ENCODE measurements at regions not wholly inside any gene's neighbourhood (a gene's known extent, or its start where the extent isn't known, plus 50 kb on each side); places are given as distances from the start of the nearest gene placed in this dataset.
"Not testable (repeated sequence)": the region's sequence is repeated elsewhere in the genome, so short reads cannot be mapped to it uniquely, and the experiment has no call there.

DNA sequence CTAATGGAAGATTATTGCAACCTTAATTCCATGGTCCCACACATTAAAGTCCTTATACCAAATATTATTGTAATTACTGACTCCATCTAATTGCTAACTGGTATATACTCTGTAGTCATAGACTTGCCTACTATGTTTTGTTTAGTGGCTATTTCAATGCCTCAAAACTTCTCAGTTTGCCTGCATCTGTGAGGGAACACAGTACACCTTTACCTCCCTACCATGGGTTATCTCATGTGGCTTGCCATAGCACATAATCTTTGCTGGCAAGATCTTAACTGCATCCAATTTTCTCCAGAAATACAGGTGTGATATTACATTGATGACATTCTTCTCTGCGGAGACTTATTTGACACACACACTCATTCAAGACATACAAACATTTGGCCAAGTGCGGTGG is 107.1 kb upstream of the ZNF184 start:
- intact Hi-C loops (cut with DNase I): no loop called here
- ATAC-seq: no peak
- no peak for DNase-seq (ENCODE audit: low spot score)

DNA sequence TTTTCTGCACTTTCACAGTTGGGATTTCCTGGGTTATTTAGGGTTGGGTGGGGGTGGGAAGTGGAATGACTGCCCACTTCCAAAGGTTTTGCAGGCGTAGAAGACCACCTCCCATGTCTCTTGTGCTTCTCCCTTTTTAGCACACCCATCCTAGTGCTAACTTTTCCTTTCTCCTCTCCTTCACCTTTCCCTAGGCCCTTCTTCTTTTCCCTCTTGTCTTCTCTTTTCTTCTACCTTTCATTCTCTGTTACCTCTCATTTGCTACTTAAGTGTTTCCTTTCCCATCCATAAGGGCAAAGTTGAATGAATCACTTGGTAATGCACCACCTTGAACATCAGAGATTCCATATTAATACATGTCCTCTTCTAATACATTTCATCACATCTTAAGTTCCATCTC is 105.0 kb upstream of the ZNF184 start:
- DNase-seq (ENCODE audit: low spot score) (no peak), ATAC-seq (no peak)
- intact Hi-C loops (cut with DNase I): no loop called here

DNA sequence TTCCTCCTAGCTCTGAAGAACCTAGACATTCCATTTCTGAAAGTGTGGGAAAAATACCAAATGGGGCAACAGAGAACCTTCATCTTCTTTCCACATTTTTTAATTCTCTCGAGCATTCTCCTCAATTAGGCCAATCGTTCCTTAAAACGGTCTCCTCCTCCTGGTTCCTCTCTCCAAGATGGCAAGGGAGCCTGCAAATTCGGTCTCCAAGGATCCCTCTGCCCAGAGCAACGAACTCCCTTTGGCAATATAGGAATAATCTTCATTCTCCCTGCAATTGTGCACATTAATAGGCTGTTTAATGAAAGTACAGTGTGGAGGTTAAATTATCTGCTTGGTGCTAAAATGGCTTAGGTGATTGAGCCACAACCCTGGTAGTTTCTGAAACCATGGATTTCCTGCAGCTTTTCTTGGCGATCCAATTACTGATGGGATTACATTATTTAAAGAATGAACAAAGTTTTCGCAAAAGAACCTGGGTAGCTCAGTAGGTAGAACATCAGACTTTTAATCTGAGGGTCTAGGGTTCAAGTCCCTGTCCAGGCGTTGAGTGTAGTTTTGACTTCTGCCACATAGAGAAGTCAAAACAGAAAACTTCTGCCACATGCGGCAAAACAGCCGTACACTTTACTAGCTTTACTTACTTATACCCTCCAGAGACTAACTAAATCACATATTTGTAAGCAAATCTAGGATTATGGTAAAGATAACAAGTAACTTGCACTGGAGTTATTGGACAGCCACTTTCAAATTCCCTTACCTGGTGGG is 102.9 kb upstream of the ZNF184 start:
- intact Hi-C loops (cut with DNase I): no loop called here

DNA sequence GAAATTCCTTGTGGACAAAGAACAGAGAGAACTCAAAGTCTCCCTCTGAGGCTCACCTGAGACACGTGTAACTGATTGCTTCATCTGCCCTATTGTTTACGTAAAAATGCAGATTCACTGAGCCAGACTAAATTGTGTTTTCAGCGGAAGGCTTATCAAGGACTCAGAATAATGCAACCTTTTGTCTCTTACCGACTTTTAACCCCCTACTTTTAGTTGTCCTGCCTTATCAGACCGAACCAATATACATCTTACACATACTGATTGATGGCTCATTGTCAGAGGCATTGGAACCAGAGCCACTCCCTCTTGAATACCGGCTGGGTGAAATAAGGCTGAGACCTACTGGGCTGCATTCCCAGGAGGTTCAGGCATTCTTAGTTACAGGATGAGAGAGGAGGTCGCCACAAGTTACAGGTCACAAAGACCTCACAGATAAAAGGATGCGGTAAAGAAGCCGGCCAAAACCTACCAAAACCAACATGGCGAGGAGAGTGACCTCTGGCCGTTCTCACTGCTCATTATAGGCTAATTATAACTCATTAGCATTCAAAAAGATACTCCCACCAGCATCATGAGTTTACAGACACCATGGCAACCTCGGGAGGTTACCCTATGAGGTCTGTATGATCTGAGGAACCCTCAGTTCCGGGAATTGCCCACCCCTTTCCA is 95.5 kb upstream of the ZNF184 start:
- no peak for DNase-seq (ENCODE audit: low spot score)
- intact Hi-C loops (cut with DNase I): no loop called here
- ATAC-seq: no peak

More for the DNA sequence above, 102.9 kb upstream of the ZNF184 start:
- no peak for ATAC-seq
- DNase-seq (ENCODE audit: low spot score): no peak

DNA sequence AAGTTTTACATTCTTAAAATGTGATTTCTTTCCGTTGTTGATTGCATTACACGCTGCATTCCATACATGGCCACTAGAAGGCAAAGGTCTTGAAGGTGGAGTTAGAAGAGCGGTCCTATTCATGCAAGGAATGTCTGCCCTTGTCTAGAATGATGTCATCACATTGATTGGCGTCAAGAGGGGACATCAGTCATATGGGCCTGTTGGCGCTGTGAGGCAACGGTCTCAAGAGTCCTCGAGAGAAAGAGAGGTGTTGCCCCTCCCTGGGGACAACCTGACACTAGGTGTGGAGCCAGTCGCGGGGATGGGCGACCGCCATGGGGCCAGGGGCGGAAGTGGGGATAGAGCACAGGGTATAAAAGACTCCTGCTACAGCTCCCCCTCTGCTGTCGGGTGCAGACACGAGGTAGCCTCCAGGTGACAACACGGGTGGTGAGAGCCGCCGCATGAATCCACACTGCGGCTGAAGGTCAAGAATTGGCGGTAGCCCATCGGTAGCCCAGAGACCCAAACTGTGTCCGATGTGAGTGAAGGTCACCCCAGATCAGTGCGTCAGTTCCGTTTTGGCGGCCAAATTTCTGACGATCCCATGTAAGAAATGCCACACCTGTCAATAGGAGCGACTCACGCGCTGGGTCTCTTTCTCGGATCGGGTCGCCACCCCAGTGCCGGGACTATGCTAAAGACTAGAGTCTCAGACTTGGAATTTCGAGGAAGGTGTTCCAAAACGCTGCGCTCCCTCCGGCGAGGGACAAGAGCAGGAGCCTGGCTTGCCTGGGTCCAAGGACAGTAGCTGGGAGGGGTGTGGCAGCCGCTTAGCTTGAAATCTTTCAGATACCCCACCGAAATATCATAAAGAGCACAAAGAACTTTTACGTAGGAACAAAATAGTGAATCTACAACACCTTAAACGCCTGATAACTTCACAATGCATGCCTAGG is 93.2 kb upstream of the ZNF184 start:
- intact Hi-C loops (cut with DNase I): no loop called here
- DNase-seq (ENCODE audit: low spot score): no peak
- no peak for ATAC-seq

DNA sequence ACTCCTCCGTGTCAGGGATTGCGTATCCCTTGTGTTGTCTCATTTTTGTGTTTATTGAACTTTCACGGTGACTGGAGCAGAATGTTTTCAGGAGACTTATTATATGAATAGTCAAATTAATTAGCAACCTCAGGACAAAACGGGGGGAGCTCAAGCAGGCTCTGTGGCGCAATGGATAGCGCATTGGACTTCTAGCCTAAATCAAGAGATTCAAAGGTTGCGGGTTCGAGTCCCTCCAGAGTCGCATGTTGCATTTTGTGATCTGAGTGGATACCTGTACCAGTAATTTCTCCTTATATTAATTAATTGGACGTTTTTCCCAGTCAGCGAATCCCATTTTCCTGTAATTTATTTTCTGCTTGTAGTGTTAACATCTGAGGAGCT is 89.1 kb upstream of the ZNF184 start:
- ATAC-seq (no peak), DNase-seq (ENCODE audit: low spot score) (no peak)

DNA sequence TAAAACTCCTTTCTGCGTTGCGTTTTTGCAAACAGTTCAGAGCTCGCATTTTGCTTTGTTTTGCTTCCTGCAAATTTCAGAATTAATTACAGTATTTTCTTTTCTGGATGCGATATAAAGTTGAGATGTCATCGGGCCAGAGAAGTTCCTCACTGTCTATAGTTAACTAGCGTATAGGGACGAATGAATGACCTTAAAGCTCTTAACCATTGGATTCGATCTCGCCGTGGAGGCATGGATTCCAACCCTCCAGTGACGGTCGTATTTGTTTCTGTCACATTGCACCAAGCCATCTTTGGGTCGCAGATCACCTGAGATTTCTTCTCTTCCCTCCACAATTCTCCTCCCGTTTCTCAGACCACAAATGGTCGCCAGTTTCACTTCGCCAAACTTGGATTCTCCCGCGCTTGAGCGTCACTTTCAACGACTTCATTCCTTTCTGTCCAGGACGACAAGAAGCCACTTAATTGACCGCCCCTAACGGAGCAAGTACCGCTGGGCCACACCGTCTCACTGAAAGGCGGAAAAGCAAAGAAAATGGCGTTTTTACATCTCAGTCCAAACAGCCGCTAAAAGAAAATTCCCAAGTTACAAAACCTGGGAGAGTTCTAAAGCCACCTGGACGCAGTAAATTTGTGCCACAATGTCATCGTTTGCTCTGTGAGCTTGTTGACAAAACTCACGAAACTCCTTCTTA is 85.3 kb upstream of the ZNF184 start:
- no peak for DNase-seq (ENCODE audit: low spot score)
- intact Hi-C loops (cut with DNase I): no loop called here
- ATAC-seq: no peak

More for the DNA sequence above, 89.1 kb upstream of the ZNF184 start:
- intact Hi-C loops (cut with DNase I): no loop called here

DNA sequence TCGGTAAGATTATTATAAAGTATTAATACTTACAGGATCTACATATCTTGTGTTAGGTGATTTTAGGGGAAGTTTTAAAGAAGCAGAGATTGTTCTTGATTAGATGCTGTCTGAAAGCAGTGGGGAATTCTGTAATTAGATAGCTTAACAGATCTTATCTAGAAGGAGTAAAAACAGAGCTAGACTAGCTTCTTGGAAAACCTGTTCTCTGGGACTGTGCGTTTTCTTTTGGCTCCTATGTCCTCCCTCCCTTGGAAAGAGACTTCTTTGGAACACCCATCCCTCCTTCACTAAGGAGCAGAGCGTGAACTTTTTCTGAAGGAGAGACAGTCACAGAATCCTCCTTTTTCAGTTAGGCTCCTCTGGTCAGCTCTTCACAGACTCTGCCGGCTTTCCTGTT is 83.5 kb upstream of the ZNF184 start:
- ATAC-seq (no peak), DNase-seq (ENCODE audit: low spot score) (no peak)
- intact Hi-C loops (cut with DNase I): no loop called here

DNA sequence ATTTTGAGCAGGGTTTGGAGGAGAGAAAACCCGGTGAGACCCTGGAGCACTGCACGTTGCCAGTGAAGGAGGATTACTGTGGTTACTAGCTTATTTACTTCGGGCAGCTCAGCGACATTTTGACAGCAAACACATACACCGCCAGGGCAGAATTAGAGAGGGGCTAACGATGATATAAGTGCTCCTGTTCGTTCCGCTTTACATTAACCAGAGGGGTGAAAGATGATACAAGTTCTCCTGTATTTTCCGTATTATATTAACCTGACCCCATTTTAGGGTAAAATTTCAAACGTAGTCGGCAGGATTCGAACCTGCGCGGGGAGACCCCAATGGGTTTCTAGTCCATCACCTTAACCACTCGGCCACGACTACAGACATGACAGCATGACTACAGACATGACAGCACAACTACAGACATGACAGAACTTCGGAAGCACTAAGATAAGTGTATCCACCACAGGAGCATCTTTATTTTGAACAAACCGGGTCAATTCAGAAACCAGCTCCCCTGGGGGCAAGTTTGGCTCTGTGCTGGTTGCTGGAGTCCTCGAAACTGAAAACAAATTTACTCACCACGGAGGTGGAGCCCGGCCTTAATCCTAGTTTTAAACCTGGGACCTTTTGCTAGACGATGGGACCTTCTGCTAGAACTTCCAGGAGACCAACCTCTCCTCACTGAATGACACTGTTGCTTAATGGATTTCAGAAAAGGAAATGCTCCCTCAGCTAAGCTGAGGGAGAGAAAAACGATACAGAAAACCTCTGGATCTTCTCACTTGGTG is 80.4 kb upstream of the ZNF184 start:
- DNase-seq (ENCODE audit: low spot score): no peak
- intact Hi-C loops (cut with DNase I): no loop called here
- no peak for ATAC-seq

DNA sequence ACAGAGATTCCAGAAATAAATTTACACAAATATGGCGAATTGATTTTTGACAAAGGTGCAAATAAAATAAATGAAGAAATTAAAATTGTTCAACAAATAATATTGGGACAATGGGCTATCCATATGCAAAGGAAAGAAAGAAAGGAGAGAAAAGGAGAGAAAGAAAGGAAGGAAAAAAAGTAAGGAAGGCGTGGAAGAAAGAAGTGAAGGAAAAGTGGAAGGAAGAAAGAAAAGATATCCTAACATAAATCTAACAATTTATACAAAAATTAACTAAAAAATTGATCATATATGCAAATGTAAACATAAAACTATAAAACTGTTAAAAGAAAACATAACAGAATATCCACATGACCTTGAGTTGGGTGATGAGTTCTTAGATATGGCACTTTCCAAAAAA is 78.7 kb upstream of the ZNF184 start:
- no peak for DNase-seq (ENCODE audit: low spot score)
- no peak for ATAC-seq
- intact Hi-C loops (cut with DNase I): no loop called here

DNA sequence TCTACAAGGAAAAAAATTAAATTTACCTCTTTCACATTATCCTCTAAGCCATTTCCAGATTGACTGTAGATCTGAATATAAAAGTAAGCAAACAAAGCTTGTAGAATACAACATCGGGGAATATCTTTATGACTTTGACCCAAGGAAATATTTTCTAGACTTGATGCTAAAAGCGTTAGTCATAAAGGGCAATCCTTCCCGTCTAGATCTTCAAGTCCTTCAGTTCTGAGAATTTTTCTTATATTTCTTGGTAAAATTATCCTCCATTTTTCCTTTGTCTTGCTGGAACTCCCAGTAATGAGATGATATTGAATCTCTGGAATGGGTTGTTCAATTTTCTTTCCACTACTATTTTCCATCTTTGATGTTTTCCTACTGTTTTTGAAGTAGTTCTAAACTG is 77.8 kb upstream of the ZNF184 start:
- no peak for DNase-seq (ENCODE audit: low spot score)
- intact Hi-C loops (cut with DNase I): no loop called here

DNA sequence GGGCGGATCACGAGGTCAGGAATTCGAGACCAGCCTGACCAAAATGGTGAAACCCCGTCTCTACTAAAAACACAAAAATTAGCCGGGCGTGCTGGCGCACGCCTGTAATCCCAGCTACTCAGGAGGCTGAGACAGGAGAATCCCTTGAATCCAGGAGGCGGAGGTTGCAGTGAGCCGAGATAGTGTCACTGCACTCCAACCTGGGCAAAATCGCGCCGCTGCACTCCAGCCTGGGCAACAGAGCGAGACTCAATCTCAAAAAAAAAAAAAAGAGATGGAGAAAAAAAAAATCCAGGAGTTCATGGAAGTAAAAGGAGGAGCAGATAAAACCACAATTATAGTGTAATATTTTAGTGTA is 76.3 kb upstream of the ZNF184 start:
- ATAC-seq; intact Hi-C loops (cut with DNase I); DNase-seq (ENCODE audit: low spot score): not testable (repeated sequence)

More for the DNA sequence above, 77.8 kb upstream of the ZNF184 start:
- ATAC-seq: no peak

DNA sequence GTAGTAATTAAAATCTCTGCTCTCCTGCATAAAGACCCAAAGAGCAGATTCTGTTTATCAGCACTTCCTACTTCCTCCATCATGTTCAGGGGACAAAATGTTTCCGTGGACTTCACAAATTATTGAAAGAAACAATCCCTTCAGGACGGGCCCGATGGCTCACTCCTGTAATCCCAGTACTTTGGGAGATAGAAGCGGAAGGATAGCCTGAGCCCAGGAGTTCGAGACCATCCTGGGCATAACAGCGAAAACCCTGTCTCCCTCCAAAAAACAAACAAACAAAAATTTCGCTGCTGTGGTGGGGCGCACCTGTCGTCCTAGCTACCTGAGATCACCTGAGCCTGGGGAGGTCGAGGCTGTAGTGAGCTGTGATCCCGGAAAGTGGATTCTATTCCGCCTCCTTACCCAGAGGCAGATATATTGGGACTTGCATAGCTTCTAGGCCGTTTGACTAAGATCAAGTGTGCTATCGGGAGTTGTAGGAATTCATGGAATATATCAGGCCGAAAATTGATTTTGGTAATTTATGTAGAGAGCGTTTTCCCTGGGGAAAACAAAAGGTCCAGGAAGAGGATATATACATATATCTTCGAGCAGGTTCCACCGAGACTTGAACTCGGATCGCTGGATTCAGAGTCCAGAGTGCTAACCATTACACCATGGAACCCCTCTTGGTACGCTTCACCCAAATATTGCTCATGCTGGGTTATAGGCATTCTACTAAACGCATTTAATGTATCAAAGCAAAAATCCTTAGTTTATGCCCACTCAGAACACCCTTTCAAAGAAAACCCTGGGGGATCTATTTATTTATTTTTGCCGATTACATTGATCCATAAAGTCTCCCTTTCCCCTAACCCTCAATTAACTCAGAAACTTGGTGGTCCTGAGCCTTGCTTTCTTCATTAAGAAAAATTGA is 74.5 kb upstream of the ZNF184 start:
- no peak for ATAC-seq

DNA sequence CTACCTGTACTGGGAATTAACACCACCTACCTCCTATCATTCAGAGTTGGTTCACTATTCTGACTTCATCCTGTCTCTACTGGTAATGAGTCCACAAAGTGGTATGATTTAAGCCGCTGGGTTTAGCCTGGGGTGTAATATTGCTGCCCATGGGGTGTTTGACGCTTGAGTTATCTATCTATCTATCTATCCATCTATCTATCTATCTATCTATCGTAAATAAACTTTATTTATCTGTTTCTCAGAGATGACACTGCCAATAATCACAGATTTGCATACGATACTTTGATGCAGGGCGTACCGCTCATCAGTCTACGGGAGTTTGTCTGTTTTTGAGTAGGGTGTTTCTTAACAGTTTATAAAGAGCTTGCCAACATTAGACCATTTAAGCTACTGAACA is 73.6 kb upstream of the ZNF184 start:
- ATAC-seq (no peak), DNase-seq (ENCODE audit: low spot score) (no peak)
- intact Hi-C loops (cut with DNase I): no loop called here

More for the DNA sequence above, 74.5 kb upstream of the ZNF184 start:
- intact Hi-C loops (cut with DNase I): no loop called here
- DNase-seq (ENCODE audit: low spot score): no peak

DNA sequence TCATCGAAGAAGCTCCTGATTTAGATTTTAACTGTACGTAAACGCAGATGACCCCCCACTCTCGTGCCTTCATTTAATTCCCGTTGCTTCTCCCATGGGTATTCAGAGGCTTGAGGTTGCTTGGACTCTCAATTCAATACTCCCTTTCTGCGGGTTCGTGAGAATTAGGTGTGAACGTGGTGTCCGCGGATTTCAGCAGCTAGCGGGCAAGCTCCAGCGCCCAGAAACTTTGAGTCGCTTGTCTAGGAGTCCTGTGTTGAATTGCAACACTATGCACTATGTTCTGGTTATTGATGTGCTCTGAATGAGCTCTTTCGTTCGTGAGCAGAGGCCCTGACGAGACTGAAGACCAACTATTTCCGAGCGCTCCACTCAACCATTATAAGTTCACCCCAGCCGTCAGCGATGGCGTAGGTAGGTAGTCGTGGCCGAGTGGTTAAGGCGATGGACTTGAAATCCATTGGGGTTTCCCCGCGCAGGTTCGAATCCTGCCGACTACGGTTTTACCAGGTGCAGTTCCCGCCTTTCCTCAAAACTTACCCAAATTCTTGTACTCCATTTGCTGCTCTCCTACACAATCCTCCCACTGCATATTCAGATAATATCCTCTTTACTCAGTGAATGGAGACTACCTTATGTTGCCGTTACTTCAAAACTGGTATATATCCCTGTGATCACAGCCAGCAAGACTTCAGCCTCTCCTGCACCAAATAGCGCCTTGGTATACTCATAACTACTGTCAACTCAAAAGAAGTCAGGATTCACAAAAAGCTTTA is 72.6 kb upstream of the ZNF184 start:
- intact Hi-C loops (cut with DNase I): no loop called here
- ATAC-seq: no peak
- no peak for DNase-seq (ENCODE audit: low spot score)

DNA sequence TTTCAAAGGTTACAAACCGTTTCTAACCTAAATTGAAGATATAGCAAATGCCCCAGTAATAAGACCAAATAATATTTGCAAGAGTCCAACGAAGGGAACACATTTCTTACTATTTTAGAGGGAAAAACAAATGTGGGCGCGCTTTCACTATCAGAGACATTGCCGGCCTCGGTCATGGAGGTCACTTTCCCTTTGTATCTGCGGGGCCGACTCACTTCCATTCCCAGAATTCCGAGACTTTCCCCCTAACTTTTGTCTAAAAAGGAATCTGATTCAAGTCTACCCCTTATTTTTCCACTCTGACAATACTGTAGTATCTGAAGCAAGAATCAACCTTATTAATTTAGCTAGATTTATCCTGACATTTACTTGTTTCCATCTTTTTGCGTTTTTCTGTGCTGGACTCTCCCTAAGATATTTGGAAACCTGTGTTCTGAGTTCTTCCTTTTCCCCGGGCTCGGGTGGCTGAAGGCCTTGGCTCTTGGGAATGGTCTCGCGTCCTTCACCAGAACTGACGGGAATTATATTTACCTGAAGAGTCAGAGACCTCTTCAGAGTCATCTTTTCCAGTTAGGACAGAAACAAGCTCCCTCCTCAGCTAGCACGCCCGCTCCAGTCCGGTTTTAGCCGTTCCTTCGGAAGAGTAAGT is 71.8 kb upstream of the ZNF184 start:
- ATAC-seq (no peak), DNase-seq (ENCODE audit: low spot score) (no peak)
- intact Hi-C loops (cut with DNase I): no loop called here
